Calu3 (cell line): ENCODE measurements at regions not wholly inside any gene's neighbourhood (a gene's known extent, or its start where the extent isn't known, plus 50 kb on each side); places are given as distances from the start of the nearest gene placed in this dataset.

ENCODE experiments used
- BruUV-seq: library from RNA; stranded (reverse); fragments of 400-500 nt; replicated peaks from 2 replicates; lab custom pipeline; 2021; lab: Mats Ljungman, UMichigan
- CTCF ChIA-PET: fragments of 300-600 bp; sonication (Branson Sonifier 250); formaldehyde crosslinking; loops from one replicate; lab custom pipeline; 2022; ENCODE audit warnings: antibody characterized with exemption; lab: Charles Lee
- DNase-seq: peaks from one replicate; pipeline ENCODE4 v3.0.0; 2022
- H3K27ac Mint-ChIP-seq: one replicate; pipeline ENCODE4 v1.8.0; 2022; ENCODE audit warnings: mixed read lengths; ENCODE audit not compliant: unreplicated experiment
- H3K27me3 Mint-ChIP-seq: one replicate; pipeline ENCODE4 v1.8.0; 2022; ENCODE audit warnings: mixed read lengths; ENCODE audit not compliant: unreplicated experiment
- H3K36me3 Mint-ChIP-seq: one replicate; pipeline ENCODE4 v1.8.0; 2022; ENCODE audit warnings: mild to moderate bottlenecking, moderate library complexity, mixed read lengths; ENCODE audit not compliant: insufficient read depth, unreplicated experiment
- H3K4me1 Mint-ChIP-seq: one replicate; pipeline ENCODE4 v1.8.0; 2022; ENCODE audit warnings: mild to moderate bottlenecking, low read depth, mixed read lengths; ENCODE audit not compliant: unreplicated experiment
- H3K4me3 Mint-ChIP-seq: one replicate; pipeline ENCODE4 v1.8.0; 2022; ENCODE audit warnings: mild to moderate bottlenecking, low read depth, moderate library complexity, mixed read lengths; ENCODE audit not compliant: unreplicated experiment
- H3K9me3 Mint-ChIP-seq: one replicate; pipeline ENCODE4 v1.8.0; 2022; ENCODE audit warnings: low read depth, mixed read lengths; ENCODE audit not compliant: unreplicated experiment
- intact Hi-C: fragments of 100-400 bp; cut with micrococcal nuclease; formaldehyde crosslinking; loops from one replicate; pipeline ENCODE4 v1.10.0; 2022; ENCODE audit not compliant: unreplicated experiment
- TF ChIP-seq, protein P1 (sequence below): fragments of 200-600 bp; IDR thresholded peaks from one replicate; pipeline ENCODE4 v1.8.0; 2022; ENCODE audit warnings: antibody characterized with exemption; ENCODE audit not compliant: unreplicated experiment

DNA sequence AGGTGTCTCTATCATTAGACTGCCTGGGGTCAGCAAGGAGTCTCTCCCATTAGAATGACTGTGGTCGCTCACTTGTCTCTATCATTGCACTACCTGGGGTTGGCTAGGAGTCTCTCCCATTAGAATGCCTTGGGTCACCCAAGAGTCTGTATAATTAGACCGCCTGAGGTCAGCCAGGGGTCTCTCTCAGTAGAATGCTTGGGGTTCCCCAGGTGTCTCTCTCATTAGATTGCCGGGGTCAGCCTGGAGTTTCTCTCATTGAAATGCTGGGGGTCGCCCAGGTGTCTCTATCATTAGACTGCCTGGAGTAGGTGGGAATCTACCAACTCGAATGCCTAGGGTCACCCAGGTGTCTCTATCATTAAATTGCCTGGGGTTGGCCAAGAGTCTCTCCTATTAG is 2231.6 kb downstream of the TP53TG3F start:
- Mint-ChIP-seq H3K4me3 (no peak overlapping the region), H3K4me1 (no peaks in the 10 kb centered on the region), H3K36me3 (no peaks in the 10 kb centered on the region), H3K27me3 (no peaks in the 10 kb centered on the region), H3K9me3 (peaks cover 14% of the 10 kb centered on the region), H3K27ac (no peak overlapping the region)
- intact Hi-C loops: no loop called here
- CTCF ChIA-PET: no interaction called here
- no TSS peak for BruUV-seq
- no peak for DNase-seq
- TF ChIP-seq, protein P1, sequence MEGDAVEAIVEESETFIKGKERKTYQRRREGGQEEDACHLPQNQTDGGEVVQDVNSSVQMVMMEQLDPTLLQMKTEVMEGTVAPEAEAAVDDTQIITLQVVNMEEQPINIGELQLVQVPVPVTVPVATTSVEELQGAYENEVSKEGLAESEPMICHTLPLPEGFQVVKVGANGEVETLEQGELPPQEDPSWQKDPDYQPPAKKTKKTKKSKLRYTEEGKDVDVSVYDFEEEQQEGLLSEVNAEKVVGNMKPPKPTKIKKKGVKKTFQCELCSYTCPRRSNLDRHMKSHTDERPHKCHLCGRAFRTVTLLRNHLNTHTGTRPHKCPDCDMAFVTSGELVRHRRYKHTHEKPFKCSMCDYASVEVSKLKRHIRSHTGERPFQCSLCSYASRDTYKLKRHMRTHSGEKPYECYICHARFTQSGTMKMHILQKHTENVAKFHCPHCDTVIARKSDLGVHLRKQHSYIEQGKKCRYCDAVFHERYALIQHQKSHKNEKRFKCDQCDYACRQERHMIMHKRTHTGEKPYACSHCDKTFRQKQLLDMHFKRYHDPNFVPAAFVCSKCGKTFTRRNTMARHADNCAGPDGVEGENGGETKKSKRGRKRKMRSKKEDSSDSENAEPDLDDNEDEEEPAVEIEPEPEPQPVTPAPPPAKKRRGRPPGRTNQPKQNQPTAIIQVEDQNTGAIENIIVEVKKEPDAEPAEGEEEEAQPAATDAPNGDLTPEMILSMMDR: no peak

DNA sequence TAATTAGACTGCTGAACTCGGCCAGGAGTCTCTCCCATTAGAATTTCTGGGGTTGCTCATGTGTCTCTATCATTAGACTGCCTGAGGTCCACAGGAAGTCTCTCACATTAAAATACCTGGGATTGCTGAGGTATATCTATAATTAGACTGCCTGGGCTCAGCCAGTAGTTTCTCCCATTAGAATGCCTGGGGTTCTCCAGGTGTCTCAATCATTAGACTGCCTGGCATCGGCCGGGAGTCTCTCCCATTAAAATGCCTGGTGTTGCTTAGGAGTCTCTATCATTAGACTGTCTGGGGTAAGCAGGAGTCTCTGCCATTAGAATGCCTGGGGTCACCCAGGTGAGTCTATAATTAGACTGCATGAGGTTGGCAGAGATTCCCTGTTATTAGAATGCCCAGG is 2233.4 kb downstream of the TP53TG3F start:
- Mint-ChIP-seq H3K27ac (no peak overlapping the region), H3K27me3 (no peaks in the 10 kb centered on the region), H3K4me3 (no peak overlapping the region), H3K9me3 (peaks cover 9% of the 10 kb centered on the region), H3K4me1 (no peaks in the 10 kb centered on the region), H3K36me3 (no peaks in the 10 kb centered on the region)
- intact Hi-C loops: no loop called here
- no peak for DNase-seq
- CTCF ChIA-PET: no interaction called here
- BruUV-seq: no TSS peak
- TF ChIP-seq, protein P1: no peak

DNA sequence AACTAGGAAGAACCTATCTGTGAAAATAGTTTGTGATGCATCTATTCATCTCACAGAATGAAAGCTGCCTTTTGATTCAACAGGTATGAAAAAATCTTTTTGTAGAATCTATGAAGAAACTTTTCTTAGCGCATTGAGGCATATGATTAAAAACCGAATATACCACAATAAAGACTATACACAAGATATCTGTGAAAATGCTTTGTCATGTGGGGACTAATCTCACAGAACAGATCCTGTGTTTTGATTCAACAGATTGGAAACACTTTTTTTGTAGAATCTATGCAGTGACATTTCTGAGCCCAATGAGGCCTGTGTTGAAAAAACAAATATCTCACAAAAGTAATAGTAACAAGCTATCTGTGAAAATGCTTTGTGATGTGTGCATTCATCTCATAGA is 2247.5 kb downstream of the TP53TG3F start:
- Mint-ChIP-seq H3K4me1 (no peaks in the 10 kb centered on the region), H3K36me3 (no peaks in the 10 kb centered on the region), H3K4me3 (no peak overlapping the region), H3K9me3 (peaks cover 3% of the 10 kb centered on the region), H3K27me3 (no peaks in the 10 kb centered on the region), H3K27ac (no peak overlapping the region)
- TF ChIP-seq, protein P1: no peak
- intact Hi-C loops: loop anchor here (10.0 kb wide), 2 partner anchors 52 to 88 kb away; no protein-coding TSS in a partner anchor
- BruUV-seq: no TSS peak
- DNase-seq: no peak
- CTCF ChIA-PET: no interaction called here

DNA sequence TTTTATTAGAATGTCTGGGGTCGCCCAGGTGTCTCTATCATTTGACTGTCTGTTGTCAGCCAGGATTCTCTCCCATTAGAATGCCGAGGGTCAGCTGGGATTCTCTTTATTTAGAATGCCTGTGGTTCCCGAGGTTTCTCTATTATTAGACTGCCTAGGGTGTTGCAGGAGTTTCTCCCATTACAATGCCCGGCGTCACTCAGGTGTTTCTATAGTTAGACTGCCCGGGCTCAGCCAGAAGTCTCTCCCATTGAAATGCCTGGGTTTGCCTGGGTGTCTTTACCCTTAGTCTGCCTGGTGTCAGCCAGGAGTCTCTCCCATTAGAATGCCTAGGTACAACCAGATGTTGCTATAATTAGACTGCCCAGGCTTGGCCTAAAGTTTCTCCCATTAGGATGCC is 2252.0 kb downstream of the TP53TG3F start:
- no peak for DNase-seq
- no peaks in the 10 kb centered on the region for H3K27me3 Mint-ChIP-seq
- peaks cover 16% of the 10 kb centered on the region for H3K9me3 Mint-ChIP-seq
- H3K27ac Mint-ChIP-seq: no peak overlapping the region
- TF ChIP-seq, protein P1: no peak
- no peaks in the 10 kb centered on the region for H3K36me3 Mint-ChIP-seq
- BruUV-seq: no TSS peak
- no peaks in the 10 kb centered on the region for H3K4me1 Mint-ChIP-seq
- intact Hi-C loops: no loop called here
- H3K4me3 Mint-ChIP-seq: no peak overlapping the region
- CTCF ChIA-PET: no interaction called here

DNA sequence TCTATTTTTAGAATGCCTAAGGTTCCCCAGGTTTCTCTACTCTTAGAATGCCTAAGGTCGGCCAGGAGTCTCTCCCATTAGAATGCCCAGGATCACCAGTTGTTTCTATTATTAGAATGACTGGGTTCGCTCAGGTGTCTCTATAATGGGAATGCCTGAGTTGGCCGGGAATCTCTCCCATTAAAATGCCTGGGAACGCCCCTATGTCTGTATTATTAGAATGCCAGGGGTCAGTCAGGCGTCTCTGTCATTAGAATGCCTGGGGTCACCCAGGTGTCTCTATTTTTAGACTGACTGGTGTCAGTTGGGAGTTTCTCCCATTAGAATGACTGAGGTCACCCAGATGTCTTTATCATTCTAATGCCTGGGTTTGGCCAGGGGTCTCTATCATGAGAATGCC is 2252.5 kb downstream of the TP53TG3F start:
- TF ChIP-seq, protein P1: no peak
- BruUV-seq: no TSS peak
- DNase-seq: no peak
- H3K27ac Mint-ChIP-seq: no peak overlapping the region
- intact Hi-C loops: no loop called here
- no peaks in the 10 kb centered on the region for H3K36me3 Mint-ChIP-seq
- H3K4me3 Mint-ChIP-seq: no peak overlapping the region
- H3K9me3 Mint-ChIP-seq: peaks cover 16% of the 10 kb centered on the region
- CTCF ChIA-PET: no interaction called here
- no peaks in the 10 kb centered on the region for H3K4me1 Mint-ChIP-seq
- H3K27me3 Mint-ChIP-seq: no peaks in the 10 kb centered on the region
